EL (cell line): ENCODE measurements at regions not wholly inside any gene's neighbourhood (a gene's known extent, or its start where the extent isn't known, plus 50 kb on each side); places are given as distances from the start of the nearest gene placed in this dataset.
"Not testable (repeated sequence)": the region's sequence is repeated elsewhere in the genome, so short reads cannot be mapped to it uniquely, and the experiment has no call there.

Experiments used
- DNase-seq: peaks from one replicate; pipeline ENCODE4 v3.0.0-alpha.2; 2016

DNA sequence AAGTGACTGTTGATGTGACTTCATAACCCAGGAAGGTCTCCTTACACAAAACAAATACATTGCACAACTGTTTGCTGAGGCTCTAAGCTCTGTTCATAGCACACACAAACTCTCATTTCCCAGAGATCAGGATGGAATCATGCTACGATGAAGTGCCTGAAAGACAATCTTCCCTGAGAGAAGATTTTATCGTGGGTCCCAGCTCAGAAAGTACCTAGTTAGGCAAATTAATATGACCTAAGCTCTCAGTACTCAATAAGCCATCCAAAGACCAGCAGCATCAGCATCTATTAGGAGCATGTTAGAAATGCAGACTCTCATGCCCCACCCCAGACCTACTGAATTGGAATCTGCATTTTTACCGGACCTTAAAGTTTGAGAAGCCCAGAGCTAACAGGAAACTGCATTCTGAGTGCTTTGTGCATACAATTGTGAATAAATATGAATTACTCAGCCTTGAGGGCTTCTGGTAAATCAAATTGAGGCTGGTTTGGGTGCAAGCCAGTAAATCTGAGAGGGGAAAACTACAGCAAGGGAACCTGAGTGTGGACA, 161.5 kb upstream of the C2CD4B start:
- no peak for DNase-seq

GRCh38 chr15:62327406-62327805, 162.3 kb upstream of the C2CD4B start:
- no peak for DNase-seq

DNA sequence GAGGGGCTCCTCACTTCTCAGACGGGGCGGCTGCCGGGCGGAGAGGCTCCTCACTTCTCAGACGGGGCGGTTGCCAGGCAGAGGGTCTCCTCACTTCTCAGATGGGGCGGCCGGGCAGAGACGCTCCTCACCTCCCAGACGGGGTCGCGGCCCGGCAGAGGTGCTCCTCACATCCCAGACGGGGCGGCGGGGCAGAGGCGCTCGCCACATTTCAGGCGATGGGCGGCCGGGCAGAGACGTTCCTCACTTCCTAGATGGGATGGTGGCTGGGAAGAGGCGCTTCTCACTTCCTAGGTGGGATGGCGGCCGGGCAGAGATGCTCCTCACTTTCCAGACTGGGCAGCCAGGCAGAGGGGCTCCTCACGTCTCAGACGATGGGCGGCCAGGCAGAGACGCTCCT, 167.4 kb upstream of the C2CD4B start:
- DNase-seq = not testable (repeated sequence)

GRCh38 chr15:62334536-62334935, 169.5 kb upstream of the C2CD4B start:
- DNase-seq = no peak

- no peak for DNase-seq
Observed at GRCh38 chr15:62337934-62338333, 172.8 kb upstream of the C2CD4B start.

GRCh38 chr15:62338497-62338896, 173.4 kb upstream of the C2CD4B start:
- DNase-seq = no peak

- no peak for DNase-seq
Observed at GRCh38 chr15:62342959-62343358, 177.9 kb upstream of the C2CD4B start.

DNA sequence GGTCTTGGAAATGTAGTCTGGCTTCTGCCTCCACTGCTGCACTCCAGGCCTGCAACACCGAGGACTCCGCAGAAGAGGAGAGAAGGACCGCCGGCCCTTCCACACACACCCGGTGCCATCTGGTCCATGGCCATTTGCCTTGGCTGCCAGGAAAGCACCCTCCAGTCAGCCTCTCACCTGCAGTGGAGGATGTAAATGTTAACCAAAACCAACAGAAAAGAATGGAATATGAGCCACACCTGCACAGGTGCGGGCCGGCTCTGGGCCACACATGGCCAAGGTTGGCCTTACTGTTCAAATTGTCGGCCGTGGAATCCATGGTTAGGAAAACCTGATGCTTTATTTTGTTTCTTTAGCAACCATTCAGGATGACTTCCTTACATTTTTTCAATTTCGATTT, 178.3 kb upstream of the C2CD4B start:
- DNase-seq = no peak

GRCh38 chr15:62344806-62345539, 179.9 kb upstream of the C2CD4B start:
- peak; percentile 38 for DNase-seq

GRCh38 chr15:62346168-62346567, 181.1 kb upstream of the C2CD4B start:
- DNase-seq = no peak

- no peak for DNase-seq
Observed at GRCh38 chr15:62348118-62348517, 183.0 kb upstream of the C2CD4B start.

DNA sequence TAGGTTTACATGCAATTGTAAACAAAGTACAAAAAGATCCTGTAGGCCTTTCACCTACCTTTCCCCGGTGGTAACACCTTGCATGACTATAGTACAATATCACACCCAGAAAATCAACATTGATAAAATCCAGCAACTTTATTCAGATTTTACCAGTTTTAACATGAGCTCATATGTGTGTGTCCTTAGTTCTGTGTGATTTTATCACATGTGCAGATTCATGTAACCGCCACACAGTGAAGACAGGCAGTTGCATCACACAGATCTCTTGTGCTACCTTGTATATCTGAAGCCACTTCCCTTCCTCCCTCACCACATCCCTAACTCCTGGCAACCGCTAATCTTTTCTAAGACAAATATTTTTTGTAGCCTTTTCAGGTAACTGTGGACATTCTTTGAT, 183.5 kb upstream of the C2CD4B start:
- DNase-seq = no peak

DNA sequence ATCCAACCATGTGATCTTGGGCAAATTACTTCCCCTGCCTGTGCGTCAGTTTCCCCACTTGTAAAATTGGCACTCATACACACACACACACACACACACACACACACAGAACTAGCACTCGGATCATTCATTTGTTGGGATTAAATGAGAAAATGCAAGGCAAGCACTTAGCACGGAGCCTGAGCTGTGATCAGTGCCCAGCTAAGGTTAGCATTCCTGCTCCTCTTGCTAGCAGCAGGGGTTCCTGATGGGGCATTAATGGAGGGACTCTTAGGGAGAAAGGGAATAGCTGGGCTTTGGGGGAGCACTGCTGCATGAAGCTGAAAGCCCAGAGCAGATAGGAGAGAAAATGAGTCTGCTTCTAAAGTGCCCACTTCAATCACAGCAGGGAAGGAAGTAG, 187.7 kb upstream of the C2CD4B start:
- no peak for DNase-seq

DNA sequence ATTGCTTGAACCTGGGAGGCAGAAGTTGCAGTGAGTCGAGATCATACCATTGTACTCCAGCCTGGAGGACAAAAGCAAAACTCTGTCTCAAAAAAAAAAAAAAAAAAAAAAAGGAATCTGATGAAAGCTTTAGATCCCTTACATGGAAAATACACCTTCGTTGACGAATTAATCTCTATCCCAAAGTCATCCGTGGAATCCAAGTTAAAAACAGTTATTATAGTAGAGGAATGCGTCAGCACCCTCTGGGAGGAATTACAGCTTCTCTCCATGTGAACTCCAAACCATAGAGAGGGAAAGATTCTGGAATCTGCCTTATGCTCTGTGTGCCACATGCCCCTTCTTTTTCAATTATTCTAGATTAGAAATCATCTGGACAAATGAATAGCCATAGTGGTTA, 192.3 kb upstream of the C2CD4B start:
- DNase-seq = no peak

- DNase-seq = no peak
Observed at GRCh38 chr15:62359416-62359815, 194.3 kb upstream of the C2CD4B start.

DNA sequence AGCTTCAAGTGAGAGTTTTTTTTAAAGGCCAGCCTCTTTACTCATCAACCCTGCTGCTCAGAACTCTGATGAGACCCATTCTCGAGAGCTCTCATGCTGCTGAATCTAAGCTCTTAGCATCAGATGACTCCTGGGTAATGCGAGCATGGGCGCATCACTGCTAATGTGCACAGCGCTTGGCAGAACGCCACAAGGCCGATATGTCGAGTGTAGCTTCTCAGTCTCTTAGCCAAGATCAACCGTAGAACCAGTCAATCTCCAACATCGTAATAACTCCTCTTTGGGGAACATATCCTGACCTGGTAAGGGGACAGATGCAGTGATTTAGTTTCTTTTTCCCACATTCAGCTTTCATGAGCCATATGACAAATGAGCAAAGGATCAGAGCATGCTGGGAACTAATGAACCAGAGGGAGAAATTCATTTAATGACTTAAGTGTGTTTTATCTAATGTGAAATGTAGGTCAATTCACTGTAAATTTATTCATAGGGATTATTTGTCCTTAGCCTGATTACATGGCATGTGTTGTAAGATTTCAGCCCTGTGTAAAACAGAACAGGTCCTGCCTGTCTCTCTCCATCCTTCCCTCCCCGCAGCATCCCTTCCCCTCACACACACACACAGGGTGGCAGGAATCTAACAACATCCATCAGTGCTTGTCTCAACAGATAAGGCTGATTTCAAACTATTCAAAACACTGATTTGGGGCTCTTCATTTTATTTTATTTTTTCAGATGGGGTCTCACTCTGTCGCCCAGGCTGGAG, 195.4 kb upstream of the C2CD4B start:
- no peak for DNase-seq

DNA sequence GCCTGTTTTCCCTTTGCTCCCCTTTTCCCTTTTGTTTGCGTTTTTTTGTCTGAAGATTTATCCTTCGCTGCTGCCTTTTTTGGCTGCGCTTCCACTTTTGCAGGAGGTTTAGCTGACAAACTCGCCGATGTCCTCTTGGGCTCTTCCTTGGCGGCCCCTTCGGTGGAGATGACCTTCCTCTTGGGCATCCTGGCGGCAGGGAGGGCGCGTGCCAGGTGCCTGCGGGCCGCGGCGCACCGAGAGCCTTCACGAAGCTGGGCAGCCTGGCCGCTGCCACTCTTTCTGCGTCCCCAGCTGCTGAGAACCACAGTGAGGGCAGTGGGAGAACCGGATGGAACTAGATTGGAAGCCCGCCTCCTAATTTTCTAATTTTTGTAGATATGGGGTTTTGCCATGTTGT, 197.1 kb upstream of the C2CD4B start:
- no peak for DNase-seq

DNA sequence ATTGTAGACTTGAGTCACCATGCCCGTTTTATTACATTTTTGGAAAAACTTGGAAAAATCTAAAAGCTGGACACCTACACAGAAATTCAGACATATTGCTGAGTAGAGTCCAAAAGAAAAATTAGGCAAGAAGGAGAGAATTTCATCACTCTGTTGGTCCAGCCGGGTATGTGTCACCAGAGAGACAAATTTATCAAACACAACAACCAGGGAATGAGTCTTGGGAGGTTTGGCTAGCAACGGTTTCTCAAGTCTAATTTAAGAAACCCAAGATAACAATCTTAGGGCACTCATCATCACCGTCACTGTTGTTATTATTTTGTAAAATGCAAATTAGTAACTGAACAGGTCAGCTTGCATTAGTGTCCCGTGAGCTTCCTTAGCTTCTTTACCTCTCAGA, 197.5 kb upstream of the C2CD4B start:
- DNase-seq = no peak

GRCh38 chr15:62363913-62364312, 198.8 kb upstream of the C2CD4B start:
- no peak for DNase-seq

DNA sequence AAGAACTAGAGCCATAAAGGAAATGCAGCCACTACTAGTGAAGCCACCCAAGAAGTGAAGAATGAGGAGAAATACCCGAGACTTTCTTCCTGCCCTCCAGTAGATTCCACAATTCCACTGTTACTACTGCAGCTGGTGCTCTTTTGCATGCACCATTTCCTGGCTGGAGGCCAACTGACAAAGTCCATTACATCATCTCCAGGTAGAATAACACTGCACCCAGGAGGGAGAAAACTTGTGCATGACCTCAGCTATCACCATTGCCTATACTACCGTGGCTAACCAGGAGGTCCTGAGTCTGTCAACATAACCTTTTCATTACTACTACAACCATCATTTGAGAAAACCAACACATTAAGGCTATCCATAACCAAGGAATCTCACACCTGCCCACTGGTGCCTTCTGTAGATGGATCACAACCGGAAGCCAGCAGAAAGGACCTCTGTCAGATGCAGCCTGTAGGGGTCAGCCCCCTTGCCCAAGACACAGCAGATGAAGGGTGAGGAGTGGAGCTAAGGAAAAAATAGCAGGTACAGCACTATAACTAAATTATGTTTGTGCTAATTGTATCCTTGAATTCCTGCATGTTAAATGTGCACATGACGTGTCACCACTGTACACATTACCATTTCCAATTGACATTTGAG, 200.8 kb upstream of the C2CD4B start:
- no peak for DNase-seq

DNA sequence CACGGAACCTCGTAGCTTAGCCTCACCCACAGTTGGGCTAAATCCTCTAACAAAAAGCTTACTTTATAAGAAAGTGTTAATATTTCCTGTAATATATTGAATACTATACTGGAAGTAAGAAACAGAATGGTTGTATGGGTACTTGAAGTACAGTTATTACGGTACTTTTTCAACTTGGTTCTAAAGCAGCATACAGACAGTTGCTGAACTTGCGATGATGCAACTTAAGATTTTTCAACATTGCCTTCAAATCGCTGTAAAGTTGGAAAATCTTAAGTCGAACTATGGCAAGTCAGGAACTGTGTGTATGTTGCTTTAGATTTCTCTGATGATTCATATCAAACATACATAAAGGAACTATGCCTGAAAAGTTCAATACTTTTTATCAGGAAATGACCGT, 204.4 kb upstream of the C2CD4B start:
- no peak for DNase-seq

- not testable (repeated sequence) for DNase-seq
Observed at GRCh38 chr15:62371683-62372082, 206.6 kb upstream of the C2CD4B start.

GRCh38 chr15:62377736-62378480, 212.8 kb upstream of the C2CD4B start:
- no peak for DNase-seq
